GM23248 (cell line): ENCODE measurements at regions not wholly inside any gene's neighbourhood (a gene's known extent, or its start where the extent isn't known, plus 50 kb on each side); places are given as distances from the start of the nearest gene placed in this dataset.

Experiments
- EZH2 ChIP-seq: fragments of 200-600 bp; sonication (generic); IDR thresholded peaks from 2 replicates; pipeline ENCODE4 v1.6.1; 2018; ENCODE audit warnings: antibody characterized with exemption, mild to moderate bottlenecking; ENCODE audit not compliant: insufficient read depth, poor library complexity, severe bottlenecking
- EZH2phosphoT487 ChIP-seq: fragments of 200-600 bp; sonication (generic); IDR thresholded peaks from 2 replicates; pipeline ENCODE4 v1.6.1; 2018; ENCODE audit warnings: antibody characterized with exemption, moderate library complexity, mild to moderate bottlenecking, low read depth; ENCODE audit not compliant: insufficient read depth

DNA sequence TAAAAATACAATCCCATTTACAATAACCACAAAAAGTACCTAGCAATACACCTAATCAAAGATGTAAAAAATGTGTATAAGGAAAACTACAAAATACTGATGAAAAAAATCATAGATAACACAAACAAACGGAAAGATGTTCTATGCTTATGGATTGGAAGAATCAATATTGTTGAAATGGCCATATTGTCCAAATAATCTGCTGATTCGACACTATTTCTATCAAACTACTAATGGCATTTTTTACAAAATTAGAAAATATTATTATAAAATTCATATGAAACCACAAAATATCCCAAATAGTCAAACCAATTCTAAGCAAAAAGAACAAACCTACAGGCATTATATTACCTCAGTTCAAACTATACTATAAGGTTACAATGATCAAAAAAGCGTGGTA is 978.3 kb upstream of the MAP3K7 start:
- no peak for TF ChIP-seq EZH2
- TF ChIP-seq EZH2phosphoT487, result no peak
